A549 (cell line): ENCODE measurements at regions not wholly inside any gene's neighbourhood (a gene's known extent, or its start where the extent isn't known, plus 50 kb on each side); places are given as distances from the start of the nearest gene placed in this dataset.
"Not testable (repeated sequence)": the region's sequence is repeated elsewhere in the genome, so short reads cannot be mapped to it uniquely, and the experiment has no call there.

ENCODE experiments used
- CBX2 ChIP-seq: fragments of 200-600 bp; sonication (generic); IDR thresholded peaks from 2 replicates; pipeline ENCODE4 v1.6.1; 2016; ENCODE audit warnings: low read depth, mild to moderate bottlenecking, borderline replicate concordance
- CBX8 ChIP-seq: fragments of 200-600 bp; sonication (generic); IDR thresholded peaks from 2 replicates; pipeline ENCODE4 v1.6.1; 2016
- CTCF ChIP-seq: fragments of >200 bp; sonication (Bioruptor Twin); formaldehyde crosslinking; IDR thresholded peaks from 3 replicates; pipeline ENCODE4 v1.5.1; 2016
- HMGXB4 ChIP-seq: fragments of 250-450 bp; sonication (Bioruptor Pico); IDR thresholded peaks from 2 replicates; pipeline ENCODE4 v1.5.0; 2021; ENCODE audit warnings: mild to moderate bottlenecking, moderate library complexity, borderline replicate concordance
- POLR2A ChIP-seq: IDR thresholded peaks from 2 replicates; pipeline ENCODE4 v1.6.1; 2012; ENCODE audit warnings: mild to moderate bottlenecking, low read length

GRCh38 chr9:64813072-64813471, 471.9 kb downstream of the FOXD4L5 start:
- TF ChIP-seq CBX8; CTCF; POLR2A; CBX2; HMGXB4 (CRISPR knock-in tag): not testable (repeated sequence)
